ENCODE measurements at regions not wholly inside any gene's neighbourhood (a gene's known extent, or its start where the extent isn't known, plus 50 kb on each side); places are given as distances from the start of the nearest gene placed in this dataset.
"Not testable (repeated sequence)": the region's sequence is repeated elsewhere in the genome, so short reads cannot be mapped to it uniquely, and the experiment has no call there.

GRCh38 chr21:21971384-21971783, 973.2 kb downstream of the NCAM2 start:
- FAIRE-seq, result no peak
- no peak for DNase-seq (ENCODE audit: low spot score in 2 of 2)

- FAIRE-seq (no peak), DNase-seq (ENCODE audit: low spot score in 2 of 2) (no peak)
Measured at GRCh38 chr21:21973806-21974205, 975.6 kb downstream of the NCAM2 start.

- DNase-seq (ENCODE audit: low spot score in 2 of 2) (no peak), FAIRE-seq (no peak)
Measured at GRCh38 chr21:21996891-21997290, 998.7 kb downstream of the NCAM2 start.

GRCh38 chr21:21997390-21998333, 999.5 kb downstream of the NCAM2 start:
- FAIRE-seq, result no peak
- DNase-seq (ENCODE audit: low spot score in 2 of 2), result no peak

- DNase-seq (ENCODE audit: low spot score in 2 of 2), result no peak
- FAIRE-seq, result no peak
Measured at GRCh38 chr21:22019766-22020165, 1021.6 kb downstream of the NCAM2 start.

GRCh38 chr21:22020221-22020620, 1022.0 kb downstream of the NCAM2 start:
- DNase-seq (ENCODE audit: low spot score in 2 of 2) (no peak), FAIRE-seq (no peak)

DNA sequence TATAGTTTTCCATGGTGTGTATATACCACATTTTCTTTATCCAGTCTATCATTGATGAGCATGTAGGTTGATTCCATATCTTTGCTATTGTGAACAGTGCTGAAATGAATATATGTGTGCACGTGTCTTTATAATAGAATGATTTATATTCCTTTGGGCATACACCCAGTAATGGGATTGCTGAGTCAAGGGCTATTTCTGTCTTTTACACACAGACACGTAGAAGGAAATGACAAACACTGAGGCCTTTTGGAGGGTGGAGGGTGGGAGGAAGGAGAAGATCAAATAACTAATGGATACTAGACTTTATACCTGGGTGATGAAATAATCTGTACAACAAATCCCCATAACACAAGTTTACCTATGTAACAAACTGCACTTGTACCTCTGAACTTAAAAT, 1025.7 kb downstream of the NCAM2 start:
- DNase-seq (ENCODE audit: low spot score in 2 of 2); FAIRE-seq: not testable (repeated sequence)

GRCh38 chr21:22044431-22044830, 1046.2 kb downstream of the NCAM2 start:
- DNase-seq (ENCODE audit: low spot score in 2 of 2) (no peak), FAIRE-seq (no peak)

GRCh38 chr21:22046576-22046975, 1048.4 kb downstream of the NCAM2 start:
- FAIRE-seq (no peak), DNase-seq (ENCODE audit: low spot score in 2 of 2) (no peak)

- no peak for DNase-seq (ENCODE audit: low spot score in 2 of 2)
- no peak for FAIRE-seq
Measured at GRCh38 chr21:22056904-22057303, 1058.7 kb downstream of the NCAM2 start.

GRCh38 chr21:22062472-22063139, 1064.4 kb downstream of the NCAM2 start:
- DNase-seq (ENCODE audit: low spot score in 2 of 2) (no peak), FAIRE-seq (peak; percentile 15)

DNA sequence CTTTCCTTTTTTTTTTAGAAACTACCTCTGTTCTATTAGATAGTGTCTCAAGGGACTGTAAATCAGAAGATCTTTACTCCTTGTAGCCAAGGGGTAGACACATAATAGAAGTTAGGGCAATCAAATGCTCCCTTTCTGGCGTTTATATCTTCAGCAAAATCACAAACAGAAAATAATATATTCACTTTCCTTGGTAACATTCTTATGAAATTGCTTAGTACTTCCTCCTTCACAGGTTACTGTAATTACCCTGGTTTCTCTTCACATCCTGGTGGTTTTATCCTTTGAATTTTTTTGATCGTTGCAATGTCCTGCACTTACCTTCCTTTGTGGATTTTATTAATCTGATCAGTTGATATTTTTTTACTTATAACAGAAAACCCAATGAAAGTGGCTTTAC, 1064.9 kb downstream of the NCAM2 start:
- FAIRE-seq (no peak), DNase-seq (ENCODE audit: low spot score in 2 of 2) (no peak)

- DNase-seq (ENCODE audit: low spot score in 2 of 2), result no peak
- FAIRE-seq, result no peak
Measured at GRCh38 chr21:22076471-22076870, 1078.3 kb downstream of the NCAM2 start.

- FAIRE-seq (no peak), DNase-seq (ENCODE audit: low spot score in 2 of 2) (no peak)
Measured at GRCh38 chr21:22083899-22084298, 1085.7 kb downstream of the NCAM2 start.

DNA sequence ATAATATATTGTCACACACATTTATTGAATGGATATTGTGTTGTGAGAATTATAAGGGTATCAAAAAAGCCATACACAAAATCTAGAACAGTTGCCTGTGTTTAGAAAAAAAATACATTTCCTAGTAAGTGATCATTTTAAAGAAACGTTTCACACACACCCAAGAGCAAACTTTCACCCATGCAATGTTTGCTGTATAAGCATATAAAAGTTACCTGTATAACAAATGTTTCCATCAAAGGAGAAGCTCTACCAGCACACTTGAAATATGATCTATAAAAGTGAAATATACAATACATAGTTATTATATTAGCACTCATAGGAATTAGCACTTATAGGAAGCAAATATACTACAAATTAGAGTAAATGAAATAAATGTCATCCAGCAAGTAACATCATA, 1098.1 kb downstream of the NCAM2 start:
- DNase-seq (ENCODE audit: low spot score in 2 of 2) (no peak), FAIRE-seq (no peak)

DNA sequence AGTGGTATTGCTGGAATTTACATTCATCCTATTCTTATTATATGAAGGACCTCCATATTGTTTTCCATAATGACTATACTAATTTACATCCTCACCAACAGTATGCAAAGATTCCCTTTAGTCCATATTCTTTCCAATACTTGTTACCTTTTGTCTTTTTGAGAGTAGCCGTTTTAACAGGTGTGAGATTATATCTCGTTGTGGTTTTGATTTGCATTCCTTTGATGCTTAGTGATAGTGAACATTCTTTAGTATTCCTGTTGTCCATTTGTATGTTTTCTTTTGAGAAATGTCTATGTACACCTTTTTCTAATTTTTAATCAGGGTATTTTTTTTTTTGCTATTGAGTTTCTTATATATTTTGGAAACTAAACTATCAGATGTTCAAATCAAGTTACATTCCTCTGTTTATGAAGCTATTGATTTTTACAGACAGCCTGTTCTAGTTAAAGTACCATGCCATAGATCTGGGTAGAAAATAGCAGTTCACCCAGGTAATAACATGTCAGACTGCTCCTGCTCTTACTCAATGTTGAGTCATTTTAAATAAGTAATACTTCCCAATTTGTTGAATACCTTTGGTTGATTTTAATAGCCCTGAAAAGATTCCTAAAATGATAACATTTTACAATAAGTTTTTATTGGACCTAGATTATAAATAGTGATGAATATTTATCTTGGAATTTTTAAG, 1108.7 kb downstream of the NCAM2 start:
- no peak for FAIRE-seq
- no peak for DNase-seq (ENCODE audit: low spot score in 2 of 2)

- DNase-seq (ENCODE audit: low spot score in 2 of 2), result no peak
- no peak for FAIRE-seq
Measured at GRCh38 chr21:22115746-22116145, 1117.5 kb downstream of the NCAM2 start.

DNA sequence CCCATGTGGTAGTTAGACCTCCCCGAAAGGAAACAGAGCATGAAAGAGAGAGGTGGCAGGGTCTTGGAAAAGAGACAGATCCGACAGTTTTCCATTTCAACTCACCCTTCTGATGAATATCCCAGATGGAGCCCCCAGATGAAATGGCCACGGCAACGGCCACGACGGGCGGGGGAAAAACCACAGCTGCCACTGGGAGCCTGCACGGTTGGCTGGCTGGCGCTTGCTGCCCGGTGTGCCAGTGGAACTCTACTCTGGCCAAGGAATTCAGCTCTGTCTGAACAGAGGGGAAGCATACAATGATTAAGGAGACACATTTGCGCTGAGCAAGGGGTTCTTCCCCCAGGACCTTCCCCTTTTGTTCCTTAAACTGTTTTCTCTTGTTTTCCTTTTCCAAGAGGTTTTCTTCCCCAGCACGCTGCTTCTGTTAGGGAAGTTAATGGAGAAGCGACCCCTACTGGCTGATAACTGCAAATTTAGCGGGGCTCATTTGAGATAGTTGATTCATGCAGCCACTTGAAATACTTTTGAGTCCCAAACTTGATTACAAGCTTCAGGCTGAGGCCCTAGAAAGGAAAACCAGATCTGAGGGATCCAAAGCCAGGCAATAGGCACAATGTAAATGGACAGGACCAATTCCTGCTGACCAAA, 1122.5 kb downstream of the NCAM2 start:
- FAIRE-seq (no peak), DNase-seq (ENCODE audit: low spot score in 2 of 2) (no peak)

DNA sequence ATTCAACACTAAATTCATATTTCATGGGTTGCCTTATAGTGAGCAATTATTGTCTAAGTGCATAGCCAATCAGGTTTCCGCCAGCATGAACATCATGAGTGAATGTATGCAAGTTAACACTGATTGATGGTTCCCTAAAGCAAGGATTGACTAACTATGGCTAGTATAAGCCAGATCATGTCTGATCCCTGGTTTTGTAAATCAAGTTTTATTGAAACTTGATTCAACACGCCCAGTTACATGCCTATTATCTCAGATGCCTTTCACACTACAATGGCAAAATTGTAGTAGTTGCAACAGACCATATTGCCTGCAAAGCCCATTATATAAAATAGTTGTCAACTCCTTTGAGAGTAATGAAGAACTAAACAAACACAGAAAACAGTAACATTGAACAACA, 1127.4 kb downstream of the NCAM2 start:
- DNase-seq (ENCODE audit: low spot score in 2 of 2), result no peak
- no peak for FAIRE-seq

DNA sequence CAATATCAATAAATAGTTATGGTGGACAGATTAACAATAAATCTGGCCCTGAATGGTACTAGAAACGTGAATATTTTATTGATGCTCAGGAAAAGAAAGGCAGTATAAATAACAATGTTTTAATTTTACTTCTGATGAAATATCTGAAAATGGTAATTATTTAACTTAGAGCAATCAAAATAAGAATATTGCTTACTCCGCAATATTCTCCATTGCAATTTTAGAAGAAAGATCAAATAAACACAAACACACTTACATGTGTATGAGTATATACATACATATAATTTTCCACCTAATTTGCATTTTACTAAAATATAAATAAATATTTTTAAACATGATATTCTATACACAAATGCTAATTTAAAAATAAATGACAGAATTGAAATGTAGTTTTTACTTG, 1130.5 kb downstream of the NCAM2 start:
- FAIRE-seq (no peak), DNase-seq (ENCODE audit: low spot score in 2 of 2) (no peak)

Measured in frontal cortex (tissue), 3 donors.